Stomach (tissue), 4 donors: ENCODE measurements at regions not wholly inside any gene's neighbourhood (a gene's known extent, or its start where the extent isn't known, plus 50 kb on each side); places are given as distances from the start of the nearest gene placed in this dataset.

Experiments used
- EP300 ChIP-seq: sonication (generic); formaldehyde crosslinking; IDR thresholded peaks from one replicate; pipeline ENCODE4 v1.6.1; 2017; ENCODE audit warnings: antibody characterized with exemption
- POLR2AphosphoS5 ChIP-seq, 3 donors: sonication (generic); formaldehyde crosslinking; IDR thresholded peaks; one replicate each; pipeline ENCODE4 v1.6.1; 2016; ENCODE audit warnings: antibody characterized with exemption in 3 of 3

- TF ChIP-seq POLR2AphosphoS5 (IDR thresholded peaks at IDR 0.05) (no peak), EP300 (no peak)
Observed at GRCh38 chr19:28847468-28847867, 365.5 kb downstream of the UQCRFS1 start.
